Endothelial cell of umbilical vein (primary cell): ENCODE measurements at regions not wholly inside any gene's neighbourhood (a gene's known extent, or its start where the extent isn't known, plus 50 kb on each side); places are given as distances from the start of the nearest gene placed in this dataset.

Experiments used
- BruUV-seq: library from RNA; stranded (reverse); fragments of 400-500 nt; replicated peaks from 2 replicates; lab custom pipeline; 2021; lab: Mats Ljungman, UMichigan
- CTCF ChIA-PET: fragments of 300-600, 350-600 bp; sonication (Branson Sonifier 250); formaldehyde crosslinking; loops from one replicate; lab custom pipeline; 2021; ENCODE audit warnings: antibody characterized with exemption, inconsistent platforms; lab: Charles Lee
- POLR2A ChIA-PET: fragments of 300-600, 350-600 bp; sonication (Branson Sonifier 250); formaldehyde crosslinking; loops from one replicate; lab custom pipeline; 2021; ENCODE audit warnings: antibody characterized with exemption, inconsistent platforms; lab: Charles Lee
- DNase-seq: peaks from one replicate; pipeline ENCODE4 v3.0.0-alpha.2; 2011; ENCODE audit warnings: low read depth, low spot score
- FAIRE-seq: peaks from 2 replicates; lab custom pipeline; 2011; peaks lifted over from hg19 to GRCh38; lab: Jason Lieb, UNC
- H2AFZ ChIP-seq: 2 replicates; pipeline ENCODE4 v1.6.0; 2012; ENCODE audit warnings: low read depth, low read length, control low read depth, inconsistent platforms
- H3K27ac ChIP-seq: 2 replicates; pipeline ENCODE4 v1.5.1; 2011; ENCODE audit warnings: low read depth, mild to moderate bottlenecking, control low read depth, low read length, moderate library complexity; ENCODE audit not compliant: insufficient read depth
- H3K27me3 ChIP-seq, 2 experiments: 2 replicates each; pipeline versions ENCODE4 v1.6.0 to v1.6.1; 2011; ENCODE audit warnings: low read length in 2 of 2, mixed read lengths in 1 of 2; ENCODE audit not compliant: control insufficient read depth in 2 of 2, insufficient read depth in 2 of 2
- H3K36me3 ChIP-seq, 2 experiments: 2 replicates in 1 of 2; 3 replicates in 1 of 2; pipeline ENCODE4 v1.5.1; 2011; ENCODE audit warnings: low read length in 2 of 2, mild to moderate bottlenecking in 1 of 2, moderate library complexity in 1 of 2; ENCODE audit not compliant: control insufficient read depth in 2 of 2, insufficient read depth in 2 of 2; ENCODE audit errors: extremely low read depth in 1 of 2
- H3K4me1 ChIP-seq: 3 replicates; pipeline ENCODE4 v1.5.1; 2011; ENCODE audit warnings: mild to moderate bottlenecking, low read length; ENCODE audit not compliant: control insufficient read depth, insufficient read depth; ENCODE audit errors: extremely low read depth
- H3K4me2 ChIP-seq: 2 replicates; pipeline ENCODE4 v1.6.1; 2011; ENCODE audit warnings: low read length, control low read depth, mixed read lengths; ENCODE audit not compliant: insufficient read depth
- H3K4me3 ChIP-seq, 3 experiments: fragments of 200-600 bp in 1 of 3; sonication (generic), shearing (Covaris generic) in 1 of 3; replicated peaks in 1 of 3; 2 replicates each; pipeline ENCODE4 v1.5.1; 2011 to 2016; ENCODE audit warnings: control low read depth in 3 of 3, low read length in 3 of 3, mild to moderate bottlenecking in 2 of 3, inconsistent platforms in 1 of 3, low read depth in 1 of 3, moderate library complexity in 1 of 3; ENCODE audit not compliant: insufficient read depth in 1 of 3
- H3K79me2 ChIP-seq: 2 replicates; pipeline ENCODE4 v1.6.0; 2012; ENCODE audit warnings: low read length, inconsistent platforms; ENCODE audit not compliant: control insufficient read depth, insufficient read depth
- H3K9ac ChIP-seq: replicated peaks from 2 replicates; pipeline ENCODE3; 2011; ENCODE audit warnings: low read length, control low read depth; ENCODE audit not compliant: insufficient read depth; ENCODE audit errors: extremely low read depth
- H3K9me1 ChIP-seq: replicated peaks from 3 replicates; pipeline ENCODE4 v1.6.0; 2011; ENCODE audit warnings: mild to moderate bottlenecking, low read length; ENCODE audit not compliant: control insufficient read depth, insufficient read depth; ENCODE audit errors: extremely low read depth
- H3K9me3 ChIP-seq: replicated peaks from 2 replicates; pipeline ENCODE4 v1.5.1; 2012; ENCODE audit warnings: low read length, inconsistent platforms; ENCODE audit not compliant: control insufficient read depth, insufficient read depth
- H4K20me1 ChIP-seq: replicated peaks from 2 replicates; pipeline ENCODE3; 2011; ENCODE audit warnings: mild to moderate bottlenecking, low read length; ENCODE audit not compliant: control insufficient read depth, insufficient read depth; ENCODE audit errors: extremely low read depth
- EZH2 ChIP-seq: IDR thresholded peaks from 2 replicates; pipeline ENCODE4 v1.6.1; 2012; ENCODE audit warnings: borderline replicate concordance, low read depth, mild to moderate bottlenecking, moderate library complexity, low read length, inconsistent platforms; ENCODE audit not compliant: severe bottlenecking
- FOS ChIP-seq: IDR thresholded peaks from 2 replicates; pipeline ENCODE4 v1.6.1; 2011; ENCODE audit warnings: mild to moderate bottlenecking, low read length, moderate library complexity, borderline replicate concordance; ENCODE audit not compliant: insufficient read depth
- GATA2 ChIP-seq: IDR thresholded peaks from 2 replicates; pipeline ENCODE4 v1.7.0; 2011; ENCODE audit warnings: low read depth, mild to moderate bottlenecking, moderate library complexity, mixed read lengths, low read length; ENCODE audit not compliant: insufficient read length, insufficient read depth
- JUN ChIP-seq: IDR thresholded peaks from 2 replicates; pipeline ENCODE4 v1.6.1; 2011; ENCODE audit warnings: borderline replicate concordance, low read depth; ENCODE audit not compliant: insufficient read length, insufficient read depth
- MYC ChIP-seq: IDR thresholded peaks from one replicate; pipeline ENCODE4 v1.6.1; 2011; ENCODE audit warnings: mild to moderate bottlenecking, low read depth, low read length
- POLR2A ChIP-seq: IDR thresholded peaks from 2 replicates; pipeline ENCODE4 v1.6.1; 2012; ENCODE audit warnings: low read depth, mild to moderate bottlenecking, control low read depth, low read length
- POLR2AphosphoS5 ChIP-seq: IDR thresholded peaks from 2 replicates; pipeline ENCODE4 v1.6.1; 2012; ENCODE audit warnings: low read depth, mild to moderate bottlenecking, control low read depth, low read length, moderate library complexity; ENCODE audit not compliant: insufficient read depth
- dilution Hi-C: fragments of 300-500 bp; cut with MboI; formaldehyde crosslinking; loops from one replicate; pipeline ENCODE4 v1.15.0; 2019; ENCODE audit warnings: low sequenced_read_pairs; ENCODE audit not compliant: extremely low pct_ligation_motif_present
- intact Hi-C: fragments of 100-400 bp; cut with micrococcal nuclease; formaldehyde crosslinking; loops from one replicate; pipeline ENCODE4 v1.10.0; 2022
- TF ChIP-seq, protein P1 (sequence below), 2 donors: IDR thresholded peaks; 1 replicate in 1 of 2; 2 replicates in 1 of 2; pipeline ENCODE4 v1.5.1; 2011; ENCODE audit warnings: low read length in 2 of 2, mild to moderate bottlenecking in 2 of 2, moderate library complexity in 2 of 2, control low read depth in 1 of 2, inconsistent platforms in 1 of 2, low read depth in 1 of 2; ENCODE audit not compliant: insufficient read depth in 1 of 2; ENCODE audit errors: extremely low read depth in 1 of 2
- TF ChIP-seq, protein P2 (sequence below): IDR thresholded peaks from 2 replicates; pipeline ENCODE4 v1.6.1; 2011; ENCODE audit not compliant: insufficient read depth, insufficient read length

DNA sequence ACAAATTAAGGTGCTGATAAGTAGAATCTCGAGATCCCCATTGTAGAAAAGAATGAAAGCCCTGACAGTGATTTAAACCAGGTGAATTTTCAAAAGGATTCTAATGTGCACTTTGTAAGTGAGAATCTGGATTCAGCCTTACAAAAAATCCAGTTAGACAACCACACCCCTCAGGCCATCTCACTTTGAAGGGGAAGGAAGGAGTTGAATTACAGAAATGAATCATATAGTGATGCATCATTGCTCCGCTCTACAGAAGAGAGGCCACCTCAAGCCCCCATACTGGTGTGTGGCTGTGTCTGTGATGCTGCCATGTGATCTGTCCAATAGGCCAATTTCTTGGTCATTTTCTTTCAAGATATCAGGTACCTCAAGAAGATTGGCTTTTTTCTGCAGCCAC, 85.5 kb upstream of the NT5E start:
- TF ChIP-seq, protein P1, sequence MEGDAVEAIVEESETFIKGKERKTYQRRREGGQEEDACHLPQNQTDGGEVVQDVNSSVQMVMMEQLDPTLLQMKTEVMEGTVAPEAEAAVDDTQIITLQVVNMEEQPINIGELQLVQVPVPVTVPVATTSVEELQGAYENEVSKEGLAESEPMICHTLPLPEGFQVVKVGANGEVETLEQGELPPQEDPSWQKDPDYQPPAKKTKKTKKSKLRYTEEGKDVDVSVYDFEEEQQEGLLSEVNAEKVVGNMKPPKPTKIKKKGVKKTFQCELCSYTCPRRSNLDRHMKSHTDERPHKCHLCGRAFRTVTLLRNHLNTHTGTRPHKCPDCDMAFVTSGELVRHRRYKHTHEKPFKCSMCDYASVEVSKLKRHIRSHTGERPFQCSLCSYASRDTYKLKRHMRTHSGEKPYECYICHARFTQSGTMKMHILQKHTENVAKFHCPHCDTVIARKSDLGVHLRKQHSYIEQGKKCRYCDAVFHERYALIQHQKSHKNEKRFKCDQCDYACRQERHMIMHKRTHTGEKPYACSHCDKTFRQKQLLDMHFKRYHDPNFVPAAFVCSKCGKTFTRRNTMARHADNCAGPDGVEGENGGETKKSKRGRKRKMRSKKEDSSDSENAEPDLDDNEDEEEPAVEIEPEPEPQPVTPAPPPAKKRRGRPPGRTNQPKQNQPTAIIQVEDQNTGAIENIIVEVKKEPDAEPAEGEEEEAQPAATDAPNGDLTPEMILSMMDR (IDR thresholded peaks at IDR 0.05; ENCODE audit: extremely low read depth in 1 of 2, insufficient read depth in 1 of 2, low read depth in 1 of 2, low read length in 2 of 2), result no peak
- TF ChIP-seq JUN, result peak; percentile 35
- peak; percentile 13 for TF ChIP-seq GATA2
- TF ChIP-seq, protein P2, sequence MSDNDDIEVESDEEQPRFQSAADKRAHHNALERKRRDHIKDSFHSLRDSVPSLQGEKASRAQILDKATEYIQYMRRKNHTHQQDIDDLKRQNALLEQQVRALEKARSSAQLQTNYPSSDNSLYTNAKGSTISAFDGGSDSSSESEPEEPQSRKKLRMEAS, result no peak
- no peak for TF ChIP-seq POLR2A
- TF ChIP-seq POLR2AphosphoS5, result peak; percentile 24
- peak; percentile 85 for TF ChIP-seq FOS
- TF ChIP-seq MYC, result no peak
- no peak for TF ChIP-seq EZH2
- Histone ChIP-seq H3K9ac (no peak overlapping the region), H3K27ac (peak overlapping the region; percentile 12), H3K4me2 (peak overlapping the region; percentile 38), H3K27me3 (no peaks in the 10 kb centered on the region), H3K9me3 (no peaks in the 10 kb centered on the region), H3K4me1 (peaks cover 30% of the 10 kb centered on the region), H3K36me3 (no peaks in the 10 kb centered on the region), H2AFZ (peak overlapping the region; percentile 75), H4K20me1 (no peaks in the 10 kb centered on the region), H3K9me1 (no peaks in the 10 kb centered on the region), H3K4me3 (no peak overlapping the region), H3K79me2 (no peaks in the 10 kb centered on the region)
- ChIA-PET CTCF (interaction anchor here (0.8 kb wide), 1 partner anchor 119 kb away, joined by 6 read pairs; no protein-coding TSS in a partner anchor), POLR2A (no interaction called here)
- intact Hi-C loops (no loop called here), dilution Hi-C loops (loop anchor here (25.0 kb wide), 1 partner anchor 98 kb away; the partner anchor contains the start of gene NT5E)
- BruUV-seq, result no TSS peak
- DNase-seq (peak; percentile 40), FAIRE-seq (no peak)
